ENCODE measurements at regions not wholly inside any gene's neighbourhood (a gene's known extent, or its start where the extent isn't known, plus 50 kb on each side); places are given as distances from the start of the nearest gene placed in this dataset.

DNA sequence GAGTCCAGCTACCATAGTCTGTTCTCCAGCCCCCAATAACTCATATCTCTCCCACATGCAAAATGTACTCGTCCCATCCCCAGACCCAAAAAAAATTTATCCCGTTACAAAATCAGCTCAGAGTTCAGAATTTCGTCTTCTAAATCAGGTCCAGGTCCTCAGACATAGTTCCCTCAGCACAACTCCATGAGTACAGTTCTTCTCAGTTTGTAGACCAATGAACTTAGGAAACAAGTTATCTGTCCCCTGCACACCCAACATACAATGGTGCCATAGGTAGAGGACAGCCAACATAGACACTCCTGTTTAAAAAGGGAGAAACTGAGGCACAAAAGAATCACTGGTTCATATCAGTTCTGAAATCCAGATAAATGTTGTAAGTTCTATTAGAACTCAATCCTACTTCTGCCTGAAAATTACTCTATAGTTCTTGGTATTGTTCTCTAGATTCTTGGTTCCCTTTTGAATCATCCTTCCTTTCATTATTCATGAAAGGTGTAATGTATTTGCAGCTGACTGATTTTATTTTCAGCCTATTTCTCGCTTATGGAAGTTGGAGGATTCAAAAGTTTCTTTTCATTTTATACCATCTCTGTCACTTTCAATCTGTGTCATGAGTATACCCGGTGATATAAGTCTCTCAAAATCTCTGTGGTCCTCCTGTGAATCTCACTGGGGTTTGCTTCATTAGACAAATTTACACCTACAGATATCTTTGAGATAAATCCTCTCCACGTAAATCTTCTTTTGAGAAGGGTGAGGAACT is 75.8 kb upstream of the TSPAN2 start:
- Histone ChIP-seq H3K4me1 (no peaks in the 10 kb centered on the region), H3K27ac (no peak overlapping the region), H3K36me3 (no peaks in the 10 kb centered on the region), H3K4me3 (no peak overlapping the region), H3K9me3 (no peaks in the 10 kb centered on the region), H3K27me3 (no peaks in the 10 kb centered on the region)
- no peak for DNase-seq
- TF ChIP-seq, protein P1, sequence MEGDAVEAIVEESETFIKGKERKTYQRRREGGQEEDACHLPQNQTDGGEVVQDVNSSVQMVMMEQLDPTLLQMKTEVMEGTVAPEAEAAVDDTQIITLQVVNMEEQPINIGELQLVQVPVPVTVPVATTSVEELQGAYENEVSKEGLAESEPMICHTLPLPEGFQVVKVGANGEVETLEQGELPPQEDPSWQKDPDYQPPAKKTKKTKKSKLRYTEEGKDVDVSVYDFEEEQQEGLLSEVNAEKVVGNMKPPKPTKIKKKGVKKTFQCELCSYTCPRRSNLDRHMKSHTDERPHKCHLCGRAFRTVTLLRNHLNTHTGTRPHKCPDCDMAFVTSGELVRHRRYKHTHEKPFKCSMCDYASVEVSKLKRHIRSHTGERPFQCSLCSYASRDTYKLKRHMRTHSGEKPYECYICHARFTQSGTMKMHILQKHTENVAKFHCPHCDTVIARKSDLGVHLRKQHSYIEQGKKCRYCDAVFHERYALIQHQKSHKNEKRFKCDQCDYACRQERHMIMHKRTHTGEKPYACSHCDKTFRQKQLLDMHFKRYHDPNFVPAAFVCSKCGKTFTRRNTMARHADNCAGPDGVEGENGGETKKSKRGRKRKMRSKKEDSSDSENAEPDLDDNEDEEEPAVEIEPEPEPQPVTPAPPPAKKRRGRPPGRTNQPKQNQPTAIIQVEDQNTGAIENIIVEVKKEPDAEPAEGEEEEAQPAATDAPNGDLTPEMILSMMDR (IDR thresholded peaks at IDR 0.05): no peak
- no peak for ATAC-seq
- intact Hi-C loops (cut with DNase I): no loop called here

GRCh38 chr1:115164484-115164883 is 75.2 kb upstream of the TSPAN2 start:
- Histone ChIP-seq H3K9me3 (no peaks in the 10 kb centered on the region), H3K27me3 (no peaks in the 10 kb centered on the region), H3K27ac (no peak overlapping the region), H3K36me3 (no peaks in the 10 kb centered on the region), H3K4me3 (no peak overlapping the region), H3K4me1 (no peaks in the 10 kb centered on the region)
- no peak for DNase-seq
- ATAC-seq: no peak
- TF ChIP-seq, protein P1 (IDR thresholded peaks at IDR 0.05): no peak
- intact Hi-C loops (cut with DNase I): no loop called here

GRCh38 chr1:115160728-115161127 is 71.4 kb upstream of the TSPAN2 start:
- DNase-seq (no peak), ATAC-seq (no peak)
- Histone ChIP-seq H3K27me3 (no peaks in the 10 kb centered on the region), H3K4me1 (no peaks in the 10 kb centered on the region), H3K36me3 (no peaks in the 10 kb centered on the region), H3K9me3 (no peaks in the 10 kb centered on the region), H3K27ac (no peak overlapping the region), H3K4me3 (no peak overlapping the region)
- TF ChIP-seq, protein P1 (IDR thresholded peaks at IDR 0.05): no peak
- intact Hi-C loops (cut with DNase I): no loop called here

DNA sequence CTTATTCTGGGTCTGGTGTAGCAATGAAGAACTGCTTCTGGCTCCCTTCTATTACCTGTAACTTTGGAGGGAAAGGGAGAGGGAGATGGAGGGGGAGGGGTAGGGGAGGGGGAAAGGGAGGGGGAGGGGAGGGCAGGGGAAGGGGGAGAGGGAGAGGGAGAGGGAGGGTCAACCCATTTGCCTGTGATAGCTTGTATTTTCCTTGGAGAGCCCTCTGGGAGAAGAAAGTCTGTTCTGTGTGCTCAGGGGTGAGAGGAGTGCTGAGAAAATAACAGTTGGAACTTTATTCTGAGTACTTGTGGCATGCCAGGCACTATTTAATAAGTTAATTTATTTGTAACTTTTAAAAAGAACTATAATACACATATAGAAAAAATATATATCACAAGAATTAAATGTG is 70.7 kb upstream of the TSPAN2 start:
- Histone ChIP-seq H3K36me3 (no peaks in the 10 kb centered on the region), H3K4me1 (no peaks in the 10 kb centered on the region), H3K27me3 (no peaks in the 10 kb centered on the region), H3K4me3 (no peak overlapping the region), H3K9me3 (no peaks in the 10 kb centered on the region), H3K27ac (no peak overlapping the region)
- TF ChIP-seq, protein P1 (IDR thresholded peaks at IDR 0.05): no peak
- ATAC-seq (no peak), DNase-seq (no peak)
- intact Hi-C loops (cut with DNase I): no loop called here

- H3K27me3 ChIP-seq: no peaks in the 10 kb centered on the region
- no peak overlapping the region for H3K27ac ChIP-seq
- H3K36me3 ChIP-seq: no peaks in the 10 kb centered on the region
- DNase-seq: no peak
- H3K4me1 ChIP-seq: no peaks in the 10 kb centered on the region
- TF ChIP-seq, protein P1 (IDR thresholded peaks at IDR 0.05): no peak
- H3K4me3 ChIP-seq: no peak overlapping the region
- no peak for ATAC-seq
- no peaks in the 10 kb centered on the region for H3K9me3 ChIP-seq
- intact Hi-C loops (cut with DNase I): no loop called here
These were observed 68.9 kb upstream of the TSPAN2 start for GRCh38 chr1:115158181-115158580.
